Osteocyte (in vitro differentiated cells): ENCODE measurements at regions not wholly inside any gene's neighbourhood (a gene's known extent, or its start where the extent isn't known, plus 50 kb on each side); places are given as distances from the start of the nearest gene placed in this dataset.
"Not testable (repeated sequence)": the region's sequence is repeated elsewhere in the genome, so short reads cannot be mapped to it uniquely, and the experiment has no call there.

ENCODE experiments used
- DNase-seq: peaks from one replicate; pipeline ENCODE4 v3.0.0; 2021; ENCODE audit warnings: mixed read lengths; ENCODE audit not compliant: unreplicated experiment; ENCODE audit errors: extremely low spot score
- H3K27ac Mint-ChIP-seq: one replicate; pipeline ENCODE4 v1.8.0; 2021; ENCODE audit warnings: mild to moderate bottlenecking, mixed read lengths; ENCODE audit not compliant: unreplicated experiment
- H3K27me3 Mint-ChIP-seq: one replicate; pipeline ENCODE4 v1.8.0; 2021; ENCODE audit warnings: mixed read lengths; ENCODE audit not compliant: unreplicated experiment
- H3K36me3 Mint-ChIP-seq: one replicate; pipeline ENCODE4 v1.8.0; 2021; ENCODE audit warnings: mixed read lengths; ENCODE audit not compliant: unreplicated experiment
- H3K4me1 Mint-ChIP-seq: one replicate; pipeline ENCODE4 v1.8.0; 2021; ENCODE audit warnings: mixed read lengths; ENCODE audit not compliant: unreplicated experiment
- H3K4me3 Mint-ChIP-seq: one replicate; pipeline ENCODE4 v1.8.0; 2021; ENCODE audit warnings: mild to moderate bottlenecking, moderate library complexity, mixed read lengths; ENCODE audit not compliant: unreplicated experiment
- H3K9me3 Mint-ChIP-seq: one replicate; pipeline ENCODE4 v1.8.0; 2021; ENCODE audit warnings: mixed read lengths; ENCODE audit not compliant: unreplicated experiment
- CTCF ChIP-seq: fragments of 200-600 bp; sonication (generic); IDR thresholded peaks from 2 replicates; pipeline ENCODE4 v1.5.0; 2021; ENCODE audit warnings: antibody characterized with exemption, mild to moderate bottlenecking, moderate library complexity

- Mint-ChIP-seq H3K4me1 (peaks cover 49% of the 10 kb centered on the region), H3K36me3 (peaks cover 5% of the 10 kb centered on the region), H3K27ac (no peak overlapping the region), H3K4me3 (no peak overlapping the region), H3K27me3 (no peaks in the 10 kb centered on the region), H3K9me3 (peaks cover 8% of the 10 kb centered on the region)
- no peak for DNase-seq
- TF ChIP-seq CTCF, result no peak
Measured at GRCh38 chr18:23317975-23318675, 135.0 kb upstream of the RIOK3 start.

GRCh38 chr18:23320709-23321236 is 132.3 kb upstream of the RIOK3 start:
- H3K4me3 Mint-ChIP-seq, result no peak overlapping the region
- H3K4me1 Mint-ChIP-seq, result peaks cover 35% of the 10 kb centered on the region
- no peak overlapping the region for H3K27ac Mint-ChIP-seq
- no peak for DNase-seq
- H3K36me3 Mint-ChIP-seq, result no peaks in the 10 kb centered on the region
- no peak for TF ChIP-seq CTCF
- no peaks in the 10 kb centered on the region for H3K27me3 Mint-ChIP-seq
- no peaks in the 10 kb centered on the region for H3K9me3 Mint-ChIP-seq

DNA sequence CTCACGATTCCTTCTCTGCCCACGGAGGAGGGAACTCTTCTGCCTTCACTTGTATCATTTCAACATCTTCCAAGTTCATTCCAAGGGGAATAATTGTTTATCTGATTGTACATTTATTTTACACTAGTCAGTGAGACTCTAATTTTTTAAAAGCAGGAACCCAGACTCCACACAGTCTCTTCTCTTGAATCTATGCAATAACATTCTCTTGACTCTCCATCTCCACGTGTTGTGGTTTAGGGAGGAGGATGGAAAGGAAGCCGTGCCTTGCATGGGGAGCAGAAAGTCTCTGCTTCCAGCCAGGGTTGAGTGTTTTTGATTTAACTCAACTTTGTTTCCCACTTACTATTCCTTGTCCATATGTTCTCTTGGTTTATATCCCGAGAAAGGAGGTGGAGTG is 131.1 kb upstream of the RIOK3 start:
- Mint-ChIP-seq H3K36me3 (peaks cover 9% of the 10 kb centered on the region), H3K4me1 (peaks cover 29% of the 10 kb centered on the region), H3K9me3 (peaks cover 5% of the 10 kb centered on the region), H3K27ac (no peak overlapping the region), H3K4me3 (no peak overlapping the region), H3K27me3 (no peaks in the 10 kb centered on the region)
- no peak for DNase-seq
- no peak for TF ChIP-seq CTCF

DNA sequence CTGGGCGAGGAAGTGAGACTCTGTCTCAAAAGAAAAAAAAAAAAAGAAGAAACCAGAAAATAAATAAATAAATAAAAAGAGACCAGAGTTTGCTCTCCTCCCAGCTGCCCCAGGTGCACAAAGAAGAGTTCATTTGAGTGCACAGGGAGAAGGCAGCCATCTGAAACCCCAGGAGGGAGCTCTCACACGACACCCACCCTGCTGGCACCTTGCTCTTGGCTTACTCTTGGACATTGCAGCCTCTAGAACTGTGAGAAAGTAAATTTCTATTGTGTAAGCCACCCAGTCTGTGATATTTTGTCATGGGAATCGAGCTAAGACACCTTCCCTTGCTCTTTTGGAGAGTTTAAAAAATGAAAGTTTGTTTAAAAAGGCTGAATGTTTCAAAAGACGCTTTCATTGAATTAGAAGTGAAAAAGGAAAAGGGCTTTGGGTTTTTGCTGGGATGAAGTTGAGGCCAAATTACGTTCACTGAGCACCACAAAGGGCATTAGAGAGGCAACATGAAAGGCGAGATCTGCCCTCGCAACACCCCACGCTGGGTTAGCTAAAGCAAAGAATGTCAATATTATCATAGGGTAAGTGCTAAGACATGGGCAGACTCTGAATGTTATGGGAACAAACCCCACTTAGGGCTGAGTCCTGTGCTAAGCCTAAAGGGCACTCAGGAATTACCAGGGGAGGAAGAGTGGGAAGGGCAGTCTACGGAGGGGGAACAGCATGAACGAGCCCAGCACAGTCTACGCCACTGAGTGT is 128.9 kb upstream of the RIOK3 start:
- Mint-ChIP-seq H3K4me3 (no peak overlapping the region), H3K27me3 (no peaks in the 10 kb centered on the region), H3K9me3 (peaks cover 5% of the 10 kb centered on the region), H3K4me1 (peaks cover 13% of the 10 kb centered on the region), H3K27ac (no peak overlapping the region), H3K36me3 (peaks cover 10% of the 10 kb centered on the region)
- no peak for DNase-seq
- TF ChIP-seq CTCF, result no peak

- Mint-ChIP-seq H3K4me3 (no peak overlapping the region), H3K4me1 (peaks cover 13% of the 10 kb centered on the region), H3K27me3 (no peaks in the 10 kb centered on the region), H3K9me3 (peaks cover 5% of the 10 kb centered on the region), H3K36me3 (peaks cover 13% of the 10 kb centered on the region), H3K27ac (no peak overlapping the region)
- no peak for DNase-seq
- no peak for TF ChIP-seq CTCF
Measured at GRCh38 chr18:23324861-23325260, 128.2 kb upstream of the RIOK3 start.

- H3K27me3 Mint-ChIP-seq, H3K4me3 Mint-ChIP-seq, H3K27ac Mint-ChIP-seq, H3K4me1 Mint-ChIP-seq, H3K9me3 Mint-ChIP-seq, DNase-seq: not testable (repeated sequence)
- peaks cover 25% of the 10 kb centered on the region for H3K36me3 Mint-ChIP-seq
Measured at GRCh38 chr18:23329671-23330070, 123.4 kb upstream of the RIOK3 start.
